OCI-LY1 (cell line): ENCODE measurements at regions not wholly inside any gene's neighbourhood (a gene's known extent, or its start where the extent isn't known, plus 50 kb on each side); places are given as distances from the start of the nearest gene placed in this dataset.

Experiments
- H2AFZ ChIP-seq: fragments of 200-600 bp; sonication (generic), shearing (Covaris generic); 2 replicates; pipeline ENCODE4 v1.6.0; 2014; ENCODE audit warnings: antibody characterized with exemption, mild to moderate bottlenecking, low read length
- H3F3A ChIP-seq: fragments of 200-600 bp; sonication (generic), shearing (Covaris generic); 2 replicates; pipeline ENCODE4 v1.6.0; 2014; ENCODE audit warnings: mild to moderate bottlenecking, antibody characterized with exemption, low read length, moderate library complexity; ENCODE audit not compliant: insufficient read depth
- H3K27ac ChIP-seq: fragments of 200-600 bp; sonication (generic); 2 replicates; pipeline ENCODE4 v1.5.1; 2014; ENCODE audit warnings: low read length, mixed run types, mild to moderate bottlenecking, low read depth; ENCODE audit not compliant: poor library complexity, severe bottlenecking
- H3K27me3 ChIP-seq: fragments of 200-600 bp; sonication (generic); 2 replicates; pipeline ENCODE4 v1.6.0; 2014; ENCODE audit warnings: antibody characterized with exemption, mild to moderate bottlenecking, low read length, moderate library complexity; ENCODE audit not compliant: insufficient read depth
- H3K36me3 ChIP-seq: fragments of 200-600 bp; sonication (generic); 2 replicates; pipeline ENCODE4 v1.6.1; 2014; ENCODE audit warnings: mild to moderate bottlenecking, antibody characterized with exemption, low read length, moderate library complexity, mixed read lengths; ENCODE audit not compliant: insufficient read depth
- H3K4me1 ChIP-seq: fragments of 200-600 bp; sonication (generic); 2 replicates; pipeline ENCODE4 v1.5.1; 2014; ENCODE audit warnings: mild to moderate bottlenecking, low read length, moderate library complexity; ENCODE audit not compliant: insufficient read depth, severe bottlenecking
- H3K4me2 ChIP-seq: fragments of 200-600 bp; sonication (generic), shearing (Covaris generic); 2 replicates; pipeline ENCODE4 v1.6.1; 2014; ENCODE audit warnings: low read length
- H3K4me3 ChIP-seq: fragments of 200-600 bp; sonication (generic); 2 replicates; pipeline ENCODE4 v1.5.1; 2014; ENCODE audit warnings: low read length, low read depth, mild to moderate bottlenecking, mixed read lengths; ENCODE audit not compliant: poor library complexity, severe bottlenecking
- H3K79me2 ChIP-seq: fragments of 200-600 bp; shearing (Covaris generic); 2 replicates; pipeline ENCODE4 v1.6.1; 2016; ENCODE audit warnings: mixed run types, low read length, mixed read lengths; ENCODE audit not compliant: insufficient read depth
- H3K9ac ChIP-seq: fragments of 200-600 bp; sonication (generic), shearing (Covaris generic); 2 replicates; pipeline ENCODE4 v1.6.1; 2014; ENCODE audit warnings: mild to moderate bottlenecking, low read length, mixed read lengths
- H3K9me2 ChIP-seq: fragments of 200-600 bp; sonication (generic), shearing (Covaris generic); 2 replicates; pipeline ENCODE4 v1.6.1; 2014; ENCODE audit warnings: low read depth, mild to moderate bottlenecking, low read length, mixed read lengths
- H3K9me3 ChIP-seq: fragments of 200-600 bp; shearing (Covaris generic); 2 replicates; pipeline ENCODE4 v1.6.1; 2014; ENCODE audit warnings: low read length, mixed read lengths
- H4K20me1 ChIP-seq: fragments of 200-600 bp; sonication (generic), shearing (Covaris generic); 2 replicates; pipeline ENCODE4 v1.6.0; 2016; ENCODE audit warnings: mild to moderate bottlenecking, low read length; ENCODE audit not compliant: insufficient read depth
- EZH2 ChIP-seq: fragments of 200-600 bp; sonication (generic), shearing (Covaris generic); IDR thresholded peaks from 2 replicates; pipeline ENCODE4 v1.8.0; 2017; ENCODE audit warnings: borderline replicate concordance, mixed run types, mild to moderate bottlenecking, antibody characterized with exemption, low read length, moderate library complexity, mixed read lengths
- TF ChIP-seq, protein P1 (sequence below): fragments of 200-600 bp; sonication (generic), shearing (Covaris generic); IDR thresholded peaks from 2 replicates; pipeline ENCODE4 v1.5.1; 2017; ENCODE audit warnings: mild to moderate bottlenecking, antibody characterized with exemption, low read length, moderate library complexity, mixed read lengths

DNA sequence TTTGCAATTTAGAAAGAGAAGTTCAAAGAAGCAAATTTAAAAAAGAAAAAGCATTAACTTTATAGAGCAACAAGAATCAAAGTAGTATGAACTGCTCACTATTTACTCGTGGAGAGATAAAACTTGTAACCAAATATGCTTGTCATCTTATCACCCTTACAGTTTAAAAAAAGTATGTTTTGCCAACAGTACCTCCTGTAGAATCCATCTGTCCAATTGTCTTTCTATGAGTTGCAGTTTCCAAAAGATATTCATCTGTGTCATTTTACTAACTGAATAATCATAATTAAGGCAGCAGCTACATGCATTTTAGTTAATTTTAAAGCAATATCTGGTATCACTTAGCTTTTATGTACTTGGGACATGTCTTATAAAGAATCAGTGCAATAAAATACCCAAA lies 1112.3 kb downstream of the DSC3 start:
- H3K4me1 ChIP-seq: no peaks in the 10 kb centered on the region
- no peaks in the 10 kb centered on the region for H3K9me3 ChIP-seq
- no peaks in the 10 kb centered on the region for H3K9me2 ChIP-seq
- H3K4me2 ChIP-seq: no peak overlapping the region
- H3K27me3 ChIP-seq: no peaks in the 10 kb centered on the region
- H4K20me1 ChIP-seq: no peaks in the 10 kb centered on the region
- H3K79me2 ChIP-seq: no peaks in the 10 kb centered on the region
- H3K9ac ChIP-seq: no peak overlapping the region
- no peak overlapping the region for H2AFZ ChIP-seq
- H3K4me3 ChIP-seq: no peak overlapping the region
- no peak overlapping the region for H3K27ac ChIP-seq
- no peak for TF ChIP-seq EZH2
- TF ChIP-seq, protein P1, sequence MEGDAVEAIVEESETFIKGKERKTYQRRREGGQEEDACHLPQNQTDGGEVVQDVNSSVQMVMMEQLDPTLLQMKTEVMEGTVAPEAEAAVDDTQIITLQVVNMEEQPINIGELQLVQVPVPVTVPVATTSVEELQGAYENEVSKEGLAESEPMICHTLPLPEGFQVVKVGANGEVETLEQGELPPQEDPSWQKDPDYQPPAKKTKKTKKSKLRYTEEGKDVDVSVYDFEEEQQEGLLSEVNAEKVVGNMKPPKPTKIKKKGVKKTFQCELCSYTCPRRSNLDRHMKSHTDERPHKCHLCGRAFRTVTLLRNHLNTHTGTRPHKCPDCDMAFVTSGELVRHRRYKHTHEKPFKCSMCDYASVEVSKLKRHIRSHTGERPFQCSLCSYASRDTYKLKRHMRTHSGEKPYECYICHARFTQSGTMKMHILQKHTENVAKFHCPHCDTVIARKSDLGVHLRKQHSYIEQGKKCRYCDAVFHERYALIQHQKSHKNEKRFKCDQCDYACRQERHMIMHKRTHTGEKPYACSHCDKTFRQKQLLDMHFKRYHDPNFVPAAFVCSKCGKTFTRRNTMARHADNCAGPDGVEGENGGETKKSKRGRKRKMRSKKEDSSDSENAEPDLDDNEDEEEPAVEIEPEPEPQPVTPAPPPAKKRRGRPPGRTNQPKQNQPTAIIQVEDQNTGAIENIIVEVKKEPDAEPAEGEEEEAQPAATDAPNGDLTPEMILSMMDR: no peak
- no peaks in the 10 kb centered on the region for H3K36me3 ChIP-seq
- no peaks in the 10 kb centered on the region for H3F3A ChIP-seq

DNA sequence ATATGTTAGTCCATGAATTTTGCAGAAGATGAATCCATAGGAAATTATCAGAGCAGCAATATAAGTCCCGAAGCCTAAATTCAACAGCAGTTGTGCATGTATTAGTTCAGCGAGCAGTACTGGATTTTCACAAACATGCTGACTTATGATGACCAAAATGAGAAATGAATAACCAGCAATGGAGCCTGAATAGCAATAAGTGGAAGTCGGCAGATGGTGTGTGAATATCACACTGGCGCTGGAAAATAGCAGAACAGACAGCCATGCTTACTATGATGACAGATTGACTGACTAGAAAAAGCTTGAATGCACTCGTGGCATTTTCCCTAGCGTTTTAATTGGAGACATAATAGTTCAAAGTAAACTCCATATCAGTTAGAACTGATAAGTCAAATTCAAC lies 1114.5 kb downstream of the DSC3 start:
- Histone ChIP-seq H3K79me2 (no peaks in the 10 kb centered on the region), H3K9ac (no peak overlapping the region), H3K27ac (no peak overlapping the region), H3K27me3 (no peaks in the 10 kb centered on the region), H3K4me3 (no peak overlapping the region), H3K9me2 (no peaks in the 10 kb centered on the region), H4K20me1 (no peaks in the 10 kb centered on the region), H2AFZ (no peak overlapping the region), H3K9me3 (no peaks in the 10 kb centered on the region), H3K4me2 (no peak overlapping the region), H3K36me3 (no peaks in the 10 kb centered on the region), H3K4me1 (no peaks in the 10 kb centered on the region), H3F3A (no peaks in the 10 kb centered on the region)
- TF ChIP-seq EZH2: no peak
- TF ChIP-seq, protein P1: no peak

DNA sequence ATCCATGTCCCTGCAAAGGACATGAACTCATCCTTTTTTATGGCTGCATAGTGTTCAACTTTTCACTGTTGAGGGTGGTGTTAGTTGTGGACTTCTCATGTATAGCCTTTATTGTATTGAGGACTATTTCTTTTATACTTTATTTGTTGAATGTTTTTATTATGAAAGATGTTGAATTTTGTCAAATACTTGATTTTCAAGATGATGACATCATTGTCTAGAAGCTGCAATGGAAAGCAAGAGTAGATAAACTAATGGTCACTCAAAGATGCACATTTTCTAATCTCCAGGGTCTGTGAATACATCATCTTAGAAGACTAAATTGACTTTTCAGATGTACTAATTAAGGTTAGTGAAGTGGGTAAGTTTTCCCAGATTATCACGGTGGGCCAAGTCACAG lies 1117.0 kb downstream of the DSC3 start:
- Histone ChIP-seq H3K9me3 (no peaks in the 10 kb centered on the region), H3K79me2 (no peaks in the 10 kb centered on the region), H3K4me3 (no peak overlapping the region), H3K9me2 (no peaks in the 10 kb centered on the region), H2AFZ (no peak overlapping the region), H3K36me3 (no peaks in the 10 kb centered on the region), H3F3A (no peaks in the 10 kb centered on the region), H4K20me1 (no peaks in the 10 kb centered on the region), H3K27ac (no peak overlapping the region), H3K4me2 (no peak overlapping the region), H3K27me3 (no peaks in the 10 kb centered on the region), H3K9ac (no peak overlapping the region), H3K4me1 (no peaks in the 10 kb centered on the region)
- TF ChIP-seq EZH2: no peak
- TF ChIP-seq, protein P1: no peak
